Cardiac septum (tissue), 1 donor: ENCODE measurements at regions not wholly inside any gene's neighbourhood (a gene's known extent, or its start where the extent isn't known, plus 50 kb on each side); places are given as distances from the start of the nearest gene placed in this dataset.

Source experiments
- DNase-seq: peaks from one replicate; pipeline ENCODE4 v3.0.0-alpha.2; 2020; ENCODE audit warnings: low spot score
- intact Hi-C: fragments of 100-400 bp; cut with DNase I; formaldehyde crosslinking; loops from one replicate; pipeline ENCODE4 v1.14.0; 2022
- donor health status: DM: no; HTN: no; CAD: no.

- intact Hi-C loops = no loop called here
- peak; percentile 57 for DNase-seq
These were observed 108.1 kb upstream of the SOX1 start for GRCh38 chr13:111958612-111959395.

DNA sequence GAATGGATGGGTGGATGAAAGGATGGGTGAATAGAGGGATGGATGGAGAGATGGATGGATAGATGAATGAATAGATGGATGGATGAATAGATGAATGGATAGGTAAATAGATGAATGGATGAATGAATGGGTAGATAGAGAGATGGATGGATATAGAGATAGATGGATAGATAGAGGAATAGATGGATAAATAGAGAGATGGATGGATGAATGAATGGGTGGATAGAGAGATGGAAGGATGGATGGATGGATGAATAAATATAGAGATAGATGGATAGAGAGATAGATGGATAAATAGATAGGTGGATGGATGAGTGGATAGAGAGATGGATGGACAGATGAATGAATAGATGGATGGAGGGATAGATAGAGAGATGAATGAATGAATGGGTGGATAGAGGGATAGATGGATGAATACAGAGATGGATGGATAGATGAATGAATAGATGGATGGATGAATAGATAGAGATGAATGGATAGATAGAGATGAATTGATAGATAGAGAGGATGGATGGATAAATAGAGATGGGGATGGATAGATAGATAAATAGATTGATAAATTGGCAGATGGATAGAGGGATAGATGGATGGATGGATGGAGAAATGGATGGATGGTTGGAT lies 106.7 kb upstream of the SOX1 start:
- DNase-seq = no peak
- intact Hi-C loops = no loop called here

GRCh38 chr13:111961236-111961635 lies 105.7 kb upstream of the SOX1 start:
- peak; percentile 46 for DNase-seq
- intact Hi-C loops = no loop called here

GRCh38 chr13:111961651-111962192 lies 105.2 kb upstream of the SOX1 start:
- intact Hi-C loops = no loop called here
- peak; percentile 6 for DNase-seq

DNA sequence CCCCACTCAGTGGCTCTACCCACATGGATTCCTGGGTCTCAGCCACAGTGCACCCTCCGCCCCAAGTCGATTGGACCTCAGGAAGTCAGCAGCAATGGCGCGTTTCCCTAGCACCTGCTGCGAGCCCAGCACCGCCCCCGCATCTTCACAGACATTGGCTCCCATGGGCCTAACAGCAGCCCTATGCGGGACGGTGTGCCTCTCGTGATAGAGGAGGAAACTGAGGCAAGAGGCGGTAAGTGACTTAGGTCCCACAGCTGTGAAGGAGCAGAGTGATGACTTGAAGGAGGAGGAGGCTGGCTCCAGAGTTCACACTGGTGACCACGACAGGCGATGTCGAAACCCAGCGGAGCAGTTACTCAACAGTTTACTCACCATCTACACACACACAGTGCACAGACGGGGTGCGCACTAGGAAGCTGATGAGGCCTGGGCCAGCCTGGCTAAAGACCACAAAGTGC lies 104.5 kb upstream of the SOX1 start:
- intact Hi-C loops = no loop called here
- peak; percentile 63 for DNase-seq

- peak; percentile 71 for DNase-seq
- intact Hi-C loops = no loop called here
These were observed 103.9 kb upstream of the SOX1 start for GRCh38 chr13:111963031-111963430.

DNA sequence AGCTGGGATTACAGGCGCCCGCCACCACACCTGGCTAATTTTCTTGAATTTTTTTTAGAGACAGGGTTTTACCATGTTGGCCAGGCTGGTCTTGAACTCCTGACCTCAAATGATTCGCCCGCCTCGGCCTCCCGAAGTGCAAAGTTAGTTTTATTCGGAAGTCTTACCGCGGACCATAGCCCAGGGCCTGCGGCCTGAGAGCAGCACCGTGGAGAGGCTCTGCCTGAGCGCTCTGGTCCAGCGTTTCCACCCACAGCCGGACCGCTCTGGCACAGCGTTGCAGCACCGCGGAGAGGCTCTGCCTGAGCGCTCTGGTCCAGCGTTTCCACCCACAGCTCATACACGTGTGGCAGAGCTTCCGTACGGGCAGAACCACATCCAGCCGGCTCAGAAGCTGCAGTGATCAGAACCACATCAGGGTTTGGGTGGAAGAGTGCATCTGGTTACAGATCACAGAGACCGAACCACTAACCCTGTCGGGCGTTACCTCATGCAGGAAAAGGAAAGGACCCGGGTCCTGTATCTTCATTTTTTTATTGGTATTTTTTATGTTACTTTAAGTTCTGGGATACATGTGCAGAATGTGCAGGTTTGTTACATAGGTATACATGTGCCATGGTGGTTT lies 102.4 kb upstream of the SOX1 start:
- peak; percentile 33 for DNase-seq
- intact Hi-C loops = no loop called here

GRCh38 chr13:111965466-111966214 lies 101.3 kb upstream of the SOX1 start:
- intact Hi-C loops = no loop called here
- peak; percentile 59 for DNase-seq

DNA sequence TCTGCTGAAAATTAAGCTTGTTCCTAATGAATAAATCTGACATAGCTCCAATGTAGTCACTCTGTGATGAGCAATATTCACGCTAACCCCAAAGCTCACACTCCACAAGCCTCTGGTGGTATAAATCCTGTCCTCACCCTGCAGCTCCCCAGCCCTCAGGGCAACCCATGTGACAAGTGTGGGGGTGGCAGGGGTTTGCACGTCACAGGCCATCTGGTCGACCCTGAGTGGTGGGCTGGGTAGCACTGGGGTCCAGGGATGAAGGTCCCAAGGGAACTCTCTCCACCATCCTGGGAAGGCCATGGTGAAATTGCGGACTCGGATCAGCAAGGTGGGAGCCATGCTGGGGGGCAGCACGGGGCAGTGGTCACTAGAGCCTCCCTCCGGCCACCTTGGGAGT lies 100.0 kb upstream of the SOX1 start:
- peak; percentile 75 for DNase-seq
- intact Hi-C loops = no loop called here

DNA sequence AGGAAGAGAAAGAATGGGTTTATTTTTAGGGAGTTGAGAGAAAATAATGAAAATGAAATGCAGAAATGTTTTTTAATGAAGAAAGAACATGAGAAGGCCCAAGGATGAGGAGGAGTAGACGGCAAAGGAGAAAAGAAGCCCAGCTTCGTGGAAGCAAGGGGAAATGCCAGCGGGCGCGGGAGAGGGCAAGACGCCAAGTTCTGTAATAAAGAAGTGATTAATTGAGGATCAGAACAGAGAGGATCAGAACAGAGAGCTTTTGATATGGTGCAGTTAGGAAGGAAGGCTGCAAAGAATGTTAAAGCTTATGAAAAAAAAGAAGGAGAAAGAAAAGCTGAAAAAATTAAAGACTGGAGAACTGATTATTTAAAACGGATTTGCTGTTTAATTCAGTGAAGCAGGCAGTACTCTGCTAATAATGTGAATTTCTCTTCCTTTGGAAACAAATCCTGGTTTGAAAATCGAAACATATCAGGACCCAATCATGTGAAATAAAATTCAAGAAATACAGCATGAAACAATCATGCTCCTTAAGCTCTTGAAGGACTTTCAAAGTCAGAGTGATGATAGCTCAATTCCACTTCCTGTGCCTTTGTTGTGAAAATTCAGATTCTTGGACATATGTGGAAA lies 99.3 kb upstream of the SOX1 start:
- intact Hi-C loops = no loop called here
- peak; percentile 1 for DNase-seq

DNA sequence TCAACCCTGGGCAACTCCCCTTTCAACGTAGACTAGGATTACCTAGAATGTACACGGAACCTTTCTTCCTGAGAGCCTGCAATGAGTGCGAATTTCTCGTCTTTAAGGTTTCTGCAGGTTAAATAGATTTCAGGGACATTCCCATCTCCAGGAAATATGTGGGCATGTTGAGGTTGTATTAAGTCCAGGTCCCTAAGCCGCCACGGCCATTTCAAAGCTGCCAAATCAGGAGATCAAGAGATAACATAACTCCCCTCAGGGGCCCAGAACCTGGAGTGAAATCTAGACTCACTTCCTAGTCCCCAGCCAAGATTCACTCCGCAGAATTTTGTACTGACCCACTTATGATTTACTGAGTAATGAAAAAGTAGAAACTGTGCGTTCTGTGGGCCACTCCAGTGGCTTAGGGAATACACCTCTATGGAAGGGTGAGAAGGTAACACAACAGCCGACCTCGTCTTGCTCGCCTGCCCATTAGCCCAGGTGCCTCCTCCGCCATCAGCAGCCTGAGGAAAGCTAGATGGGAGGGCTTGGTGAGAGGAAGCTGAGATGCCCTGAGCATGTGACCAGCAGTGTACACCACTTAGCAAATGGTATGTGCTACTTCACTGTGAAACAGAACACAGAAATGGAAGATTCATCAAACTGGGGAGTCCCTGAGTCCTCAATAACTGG lies 98.5 kb upstream of the SOX1 start:
- intact Hi-C loops = no loop called here
- DNase-seq = peak; percentile 70

DNA sequence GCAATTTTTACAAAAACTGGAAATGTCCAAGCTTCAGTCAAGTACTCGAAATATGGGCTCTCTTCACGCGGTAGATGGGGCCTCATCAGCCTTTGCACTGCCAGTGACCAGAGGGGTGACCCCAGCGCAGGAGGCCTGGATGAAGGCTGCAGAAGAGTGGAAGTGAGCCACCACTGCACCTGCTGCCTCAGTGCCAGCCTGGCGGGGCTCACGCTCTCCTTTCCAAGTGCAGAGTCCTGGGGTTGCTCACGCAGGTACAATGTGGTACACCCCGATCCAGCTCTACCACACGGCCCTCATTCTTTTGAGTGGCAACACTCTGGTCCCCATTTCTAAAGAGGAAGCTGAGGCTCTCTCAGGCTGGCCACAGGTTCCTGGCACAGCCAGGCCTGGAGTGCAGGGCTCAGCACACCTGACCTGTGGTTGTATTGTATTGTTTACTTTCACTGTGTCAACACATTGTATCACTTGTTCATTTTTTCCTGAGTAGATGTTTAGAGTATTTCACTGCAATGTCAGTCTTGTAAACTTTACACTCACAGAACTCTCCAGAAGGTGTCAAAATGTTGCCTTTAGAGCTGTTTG lies 97.3 kb upstream of the SOX1 start:
- intact Hi-C loops = no loop called here

GRCh38 chr13:111970494-111971141 lies 96.3 kb upstream of the SOX1 start:
- DNase-seq = peak; percentile 38
- intact Hi-C loops = no loop called here

More for the DNA sequence above, 97.3 kb upstream of the SOX1 start:
- DNase-seq = no peak

DNA sequence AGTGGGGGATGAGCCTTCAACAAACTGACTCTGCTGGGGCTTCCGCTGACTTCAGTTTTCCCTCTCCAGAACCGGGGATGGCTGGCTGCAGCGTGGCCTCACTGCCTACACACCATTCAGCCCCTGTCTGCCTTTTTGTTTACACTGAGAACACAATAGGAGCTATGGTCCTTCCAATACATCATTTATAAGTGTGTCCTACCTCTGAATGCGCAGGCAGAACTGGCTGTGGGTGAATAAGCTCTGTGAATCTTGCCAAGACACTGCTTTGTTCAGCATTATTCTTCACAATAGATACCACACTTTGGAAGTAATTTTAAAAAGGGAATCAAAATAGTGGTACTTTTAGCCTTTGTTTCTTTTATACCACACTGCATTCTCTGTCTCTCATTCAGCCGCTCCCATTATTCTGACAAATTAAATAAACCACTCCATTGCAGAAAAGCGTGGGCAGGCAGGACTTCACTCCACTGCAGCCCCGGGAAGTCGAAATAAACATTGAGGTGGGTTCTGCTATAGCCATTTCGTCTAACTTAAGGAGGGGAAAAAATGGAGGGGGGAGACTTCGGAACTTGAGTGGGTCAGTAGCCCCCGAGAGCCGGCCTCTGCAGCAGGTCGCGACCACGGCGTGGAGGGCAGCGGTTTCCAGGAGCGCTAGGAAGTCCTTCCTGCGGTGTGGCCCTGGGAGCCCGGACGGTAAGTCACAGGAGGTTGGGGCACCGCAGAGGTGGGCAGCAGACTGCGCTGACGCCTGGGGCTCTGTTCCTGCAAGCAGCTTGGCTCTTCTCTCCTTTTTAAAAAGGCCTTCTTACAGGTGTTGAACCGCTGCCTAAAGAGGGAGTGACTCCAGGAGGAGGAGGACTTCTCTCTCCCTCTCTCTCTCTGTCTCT lies 94.8 kb upstream of the SOX1 start:
- intact Hi-C loops = no loop called here

GRCh38 chr13:111973186-111973585 lies 93.8 kb upstream of the SOX1 start:
- DNase-seq = peak; percentile 29
- intact Hi-C loops = no loop called here

More for the DNA sequence above, 94.8 kb upstream of the SOX1 start:
- peak; percentile 63 for DNase-seq

DNA sequence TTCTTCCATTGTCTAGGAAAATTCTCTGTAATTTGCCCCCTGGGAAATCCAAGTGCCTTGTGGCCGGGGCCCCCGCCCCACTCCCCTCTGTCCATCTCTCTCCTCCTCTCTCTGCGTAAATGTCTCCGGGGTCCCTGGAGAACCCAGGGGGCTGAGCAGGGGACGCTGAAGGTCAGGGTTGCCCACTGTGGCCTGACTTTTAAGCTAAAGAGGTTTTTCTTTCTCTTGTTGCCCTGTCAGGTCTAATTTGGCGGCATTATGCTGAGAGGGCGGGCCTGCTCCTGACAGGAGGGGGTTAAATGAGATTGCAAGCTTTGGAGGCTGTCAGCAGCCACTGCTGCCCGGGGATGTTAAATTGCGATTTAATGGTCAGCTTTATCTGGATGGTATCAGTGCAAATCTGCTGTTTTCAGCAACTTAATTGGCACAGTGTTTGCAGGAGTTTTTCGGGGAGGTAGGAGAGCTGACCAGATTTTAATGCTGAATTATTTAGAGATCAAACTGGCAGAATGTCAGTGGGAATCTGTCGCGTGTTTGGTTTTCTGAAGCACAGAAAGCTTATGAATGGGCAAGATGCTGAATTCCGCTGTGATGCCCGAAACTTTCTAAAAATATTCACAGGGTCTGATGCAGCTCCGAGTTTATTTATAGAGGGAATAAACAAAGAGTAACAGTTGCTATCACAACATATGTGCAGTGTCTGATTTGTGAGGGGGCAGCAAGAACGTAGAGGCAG lies 93.2 kb upstream of the SOX1 start:
- intact Hi-C loops = no loop called here
- peak; percentile 33 for DNase-seq
